ENCODE measurements at regions not wholly inside any gene's neighbourhood (a gene's known extent, or its start where the extent isn't known, plus 50 kb on each side); places are given as distances from the start of the nearest gene placed in this dataset.

DNA sequence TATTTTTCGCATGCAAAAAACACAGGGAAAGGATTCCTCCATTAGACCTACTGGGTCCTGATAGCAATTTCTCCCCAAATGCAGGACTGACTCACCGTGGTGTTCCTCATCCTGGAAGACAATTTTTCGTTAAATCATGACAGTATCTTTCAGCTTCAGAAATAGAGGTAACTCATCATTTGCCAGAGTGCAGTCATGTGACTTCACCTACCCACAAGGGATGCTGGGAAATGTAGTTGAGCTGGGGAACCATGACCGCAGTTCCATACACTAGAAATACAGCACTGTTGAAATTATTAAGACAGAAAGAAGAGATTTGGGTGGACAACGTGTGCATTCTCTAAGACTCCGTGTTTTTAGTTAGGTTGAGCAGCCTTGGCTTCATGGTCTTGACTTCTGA, 269.5 kb upstream of the USP9Y start:
- TF ChIP-seq, protein P1, sequence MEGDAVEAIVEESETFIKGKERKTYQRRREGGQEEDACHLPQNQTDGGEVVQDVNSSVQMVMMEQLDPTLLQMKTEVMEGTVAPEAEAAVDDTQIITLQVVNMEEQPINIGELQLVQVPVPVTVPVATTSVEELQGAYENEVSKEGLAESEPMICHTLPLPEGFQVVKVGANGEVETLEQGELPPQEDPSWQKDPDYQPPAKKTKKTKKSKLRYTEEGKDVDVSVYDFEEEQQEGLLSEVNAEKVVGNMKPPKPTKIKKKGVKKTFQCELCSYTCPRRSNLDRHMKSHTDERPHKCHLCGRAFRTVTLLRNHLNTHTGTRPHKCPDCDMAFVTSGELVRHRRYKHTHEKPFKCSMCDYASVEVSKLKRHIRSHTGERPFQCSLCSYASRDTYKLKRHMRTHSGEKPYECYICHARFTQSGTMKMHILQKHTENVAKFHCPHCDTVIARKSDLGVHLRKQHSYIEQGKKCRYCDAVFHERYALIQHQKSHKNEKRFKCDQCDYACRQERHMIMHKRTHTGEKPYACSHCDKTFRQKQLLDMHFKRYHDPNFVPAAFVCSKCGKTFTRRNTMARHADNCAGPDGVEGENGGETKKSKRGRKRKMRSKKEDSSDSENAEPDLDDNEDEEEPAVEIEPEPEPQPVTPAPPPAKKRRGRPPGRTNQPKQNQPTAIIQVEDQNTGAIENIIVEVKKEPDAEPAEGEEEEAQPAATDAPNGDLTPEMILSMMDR (IDR thresholded peaks at IDR 0.05) = no peak
- TF ChIP-seq POLR2A (IDR thresholded peaks at IDR 0.05) = no peak
